Stimulated activated naive CD8-positive, alpha-beta T cell treated with anti-CD3 and anti-CD28 coated beads, Interleukin-15, amount 100 ng/mL, for 72 hours (primary cell): ENCODE measurements at regions not wholly inside any gene's neighbourhood (a gene's known extent, or its start where the extent isn't known, plus 50 kb on each side); places are given as distances from the start of the nearest gene placed in this dataset.
A peak's percentile ranks its signal among the peaks of the same experiment; 100 is the strongest.
"Not testable (repeated sequence)": the region's sequence is repeated elsewhere in the genome, so short reads cannot be mapped to it uniquely, and the experiment has no call there.

Experiments
- ATAC-seq: fragments of 150-1000 bp; cut with Tn5 transposase; 2 replicates; pipeline ENCODE4 v1.10.0; 2021; ENCODE audit warnings: mild to moderate bottlenecking, moderate library complexity
- DNase-seq, 2 donors: peaks; one replicate each; pipeline ENCODE4 v3.0.0; 2021 to 2022
- H3K27ac Mint-ChIP-seq, 2 donors: one replicate each; pipeline ENCODE4 v1.8.0; 2022; ENCODE audit warnings: mild to moderate bottlenecking in 2 of 2, mixed read lengths in 2 of 2, moderate library complexity in 2 of 2
- H3K27me3 Mint-ChIP-seq: one replicate; pipeline ENCODE4 v1.8.0; 2022; ENCODE audit warnings: mixed read lengths
- H3K4me1 Mint-ChIP-seq: one replicate; pipeline ENCODE4 v1.8.0; 2022; ENCODE audit warnings: mild to moderate bottlenecking, mixed read lengths
- H3K4me3 Mint-ChIP-seq, 2 donors: one replicate each; pipeline ENCODE4 v1.8.0; 2022; ENCODE audit warnings: mild to moderate bottlenecking in 2 of 2, mixed read lengths in 2 of 2, moderate library complexity in 1 of 2
- H3K9me3 Mint-ChIP-seq, 2 donors: one replicate each; pipeline ENCODE4 v1.8.0; 2022; ENCODE audit warnings: mixed read lengths in 2 of 2

GRCh38 chr5:57635146-57635777, 152.7 kb upstream of the ACTBL2 start:
- ATAC-seq = no peak
- H3K27ac Mint-ChIP-seq = no peak overlapping the region
- no peaks in the 10 kb centered on the region for H3K9me3 Mint-ChIP-seq
- peaks cover 15% of the 10 kb centered on the region for H3K27me3 Mint-ChIP-seq
- no peak for DNase-seq
- no peak overlapping the region for H3K4me3 Mint-ChIP-seq
- no peaks in the 10 kb centered on the region for H3K4me1 Mint-ChIP-seq

- DNase-seq (no peak), ATAC-seq (no peak)
- Mint-ChIP-seq H3K4me3 (no peak overlapping the region), H3K4me1 (no peaks in the 10 kb centered on the region), H3K27me3 (peaks cover 8% of the 10 kb centered on the region), H3K9me3 (no peaks in the 10 kb centered on the region), H3K27ac (no peak overlapping the region)
Measured at GRCh38 chr5:57632937-57633336, 150.3 kb upstream of the ACTBL2 start.

- not testable (repeated sequence) for H3K9me3 Mint-ChIP-seq, ATAC-seq, H3K27me3 Mint-ChIP-seq, H3K4me3 Mint-ChIP-seq, H3K4me1 Mint-ChIP-seq, DNase-seq, H3K27ac Mint-ChIP-seq
Measured at GRCh38 chr5:57631139-57631538, 148.5 kb upstream of the ACTBL2 start.

- H3K27ac Mint-ChIP-seq = no peak overlapping the region
- peaks cover 18% of the 10 kb centered on the region for H3K27me3 Mint-ChIP-seq
- no peaks in the 10 kb centered on the region for H3K4me1 Mint-ChIP-seq
- ATAC-seq (no peak), DNase-seq (no peak)
- H3K4me3 Mint-ChIP-seq = no peak overlapping the region
- no peaks in the 10 kb centered on the region for H3K9me3 Mint-ChIP-seq
Measured at GRCh38 chr5:57627661-57628060, 145.1 kb upstream of the ACTBL2 start.

GRCh38 chr5:57626703-57627102, 144.1 kb upstream of the ACTBL2 start:
- no peak overlapping the region for H3K27ac Mint-ChIP-seq
- H3K4me3 Mint-ChIP-seq = no peak overlapping the region
- H3K9me3 Mint-ChIP-seq = no peaks in the 10 kb centered on the region
- ATAC-seq (no peak), DNase-seq (no peak)
- H3K4me1 Mint-ChIP-seq = no peaks in the 10 kb centered on the region
- peaks cover 18% of the 10 kb centered on the region for H3K27me3 Mint-ChIP-seq

GRCh38 chr5:57621624-57622023, 139.0 kb upstream of the ACTBL2 start:
- ATAC-seq = no peak
- Mint-ChIP-seq H3K27me3 (peaks cover 24% of the 10 kb centered on the region), H3K27ac (no peak overlapping the region), H3K4me1 (no peaks in the 10 kb centered on the region), H3K4me3 (no peak overlapping the region), H3K9me3 (no peaks in the 10 kb centered on the region)
- DNase-seq = no peak

- H3K27ac Mint-ChIP-seq = no peak overlapping the region
- ATAC-seq (no peak), DNase-seq (no peak)
- peaks cover 31% of the 10 kb centered on the region for H3K27me3 Mint-ChIP-seq
- no peaks in the 10 kb centered on the region for H3K9me3 Mint-ChIP-seq
- no peak overlapping the region for H3K4me3 Mint-ChIP-seq
- no peaks in the 10 kb centered on the region for H3K4me1 Mint-ChIP-seq
Measured at GRCh38 chr5:57618767-57619381, 136.3 kb upstream of the ACTBL2 start.

GRCh38 chr5:57613741-57614140, 131.1 kb upstream of the ACTBL2 start:
- no peak overlapping the region for H3K27ac Mint-ChIP-seq
- no peaks in the 10 kb centered on the region for H3K4me1 Mint-ChIP-seq
- DNase-seq = no peak
- ATAC-seq = no peak
- H3K9me3 Mint-ChIP-seq = no peaks in the 10 kb centered on the region
- peaks cover 25% of the 10 kb centered on the region for H3K27me3 Mint-ChIP-seq
- H3K4me3 Mint-ChIP-seq = no peak overlapping the region

GRCh38 chr5:57611177-57611576, 128.6 kb upstream of the ACTBL2 start:
- no peak for DNase-seq
- Mint-ChIP-seq H3K27me3 (peaks cover 31% of the 10 kb centered on the region), H3K4me1 (no peaks in the 10 kb centered on the region), H3K9me3 (no peaks in the 10 kb centered on the region), H3K27ac (no peak overlapping the region), H3K4me3 (no peak overlapping the region)
- ATAC-seq = no peak

- H3K4me3 Mint-ChIP-seq = no peak overlapping the region
- no peaks in the 10 kb centered on the region for H3K4me1 Mint-ChIP-seq
- ATAC-seq (no peak), DNase-seq (no peak)
- H3K27me3 Mint-ChIP-seq = peaks cover 33% of the 10 kb centered on the region
- H3K9me3 Mint-ChIP-seq = no peaks in the 10 kb centered on the region
- no peak overlapping the region for H3K27ac Mint-ChIP-seq
Measured at GRCh38 chr5:57608542-57608941, 125.9 kb upstream of the ACTBL2 start.

- ATAC-seq (no peak), DNase-seq (no peak)
- Mint-ChIP-seq H3K27me3 (peaks cover 34% of the 10 kb centered on the region), H3K4me3 (no peak overlapping the region), H3K27ac (no peak overlapping the region), H3K9me3 (no peaks in the 10 kb centered on the region), H3K4me1 (no peaks in the 10 kb centered on the region)
Measured at GRCh38 chr5:57601996-57602395, 119.4 kb upstream of the ACTBL2 start.

- no peaks in the 10 kb centered on the region for H3K4me1 Mint-ChIP-seq
- ATAC-seq (no peak), DNase-seq (no peak)
- H3K9me3 Mint-ChIP-seq = no peaks in the 10 kb centered on the region
- H3K4me3 Mint-ChIP-seq = no peak overlapping the region
- H3K27me3 Mint-ChIP-seq = peaks cover 27% of the 10 kb centered on the region
- no peak overlapping the region for H3K27ac Mint-ChIP-seq
Measured at GRCh38 chr5:57600321-57600720, 117.7 kb upstream of the ACTBL2 start.

GRCh38 chr5:57598756-57599155, 116.1 kb upstream of the ACTBL2 start:
- Mint-ChIP-seq H3K4me1 (no peaks in the 10 kb centered on the region), H3K27me3 (peaks cover 16% of the 10 kb centered on the region), H3K9me3 (no peaks in the 10 kb centered on the region), H3K27ac (no peak overlapping the region), H3K4me3 (no peak overlapping the region)
- DNase-seq = no peak
- ATAC-seq = peak; percentile 28

- no peak for ATAC-seq
- H3K27ac Mint-ChIP-seq = no peak overlapping the region
- H3K4me1 Mint-ChIP-seq = no peaks in the 10 kb centered on the region
- H3K9me3 Mint-ChIP-seq = no peaks in the 10 kb centered on the region
- peaks cover 16% of the 10 kb centered on the region for H3K27me3 Mint-ChIP-seq
- H3K4me3 Mint-ChIP-seq = no peak overlapping the region
- DNase-seq = no peak
Measured at GRCh38 chr5:57598097-57598496, 115.5 kb upstream of the ACTBL2 start.

GRCh38 chr5:57595523-57595991, 112.9 kb upstream of the ACTBL2 start:
- no peak overlapping the region for H3K4me3 Mint-ChIP-seq
- H3K4me1 Mint-ChIP-seq = no peaks in the 10 kb centered on the region
- no peak overlapping the region for H3K27ac Mint-ChIP-seq
- ATAC-seq = no peak
- H3K9me3 Mint-ChIP-seq = no peaks in the 10 kb centered on the region
- peaks cover 13% of the 10 kb centered on the region for H3K27me3 Mint-ChIP-seq
- no peak for DNase-seq

GRCh38 chr5:57594436-57594835, 111.8 kb upstream of the ACTBL2 start:
- peaks cover 9% of the 10 kb centered on the region for H3K27me3 Mint-ChIP-seq
- H3K9me3 Mint-ChIP-seq = no peaks in the 10 kb centered on the region
- no peak for DNase-seq
- no peak overlapping the region for H3K4me3 Mint-ChIP-seq
- H3K27ac Mint-ChIP-seq = no peak overlapping the region
- no peaks in the 10 kb centered on the region for H3K4me1 Mint-ChIP-seq
- no peak for ATAC-seq

- ATAC-seq (no peak), DNase-seq (no peak)
- no peak overlapping the region for H3K27ac Mint-ChIP-seq
- no peak overlapping the region for H3K4me3 Mint-ChIP-seq
- H3K9me3 Mint-ChIP-seq = peaks cover 4 to 5% of the 10 kb centered on the region in 2 donors
- no peaks in the 10 kb centered on the region for H3K4me1 Mint-ChIP-seq
- H3K27me3 Mint-ChIP-seq = peaks cover 5% of the 10 kb centered on the region
Measured at GRCh38 chr5:57592236-57592635, 109.6 kb upstream of the ACTBL2 start.
